DMS 273 treated with DMSO at 0.1 percent for 48 hours (cell line): ENCODE measurements at regions not wholly inside any gene's neighbourhood (a gene's known extent, or its start where the extent isn't known, plus 50 kb on each side); places are given as distances from the start of the nearest gene placed in this dataset.

ENCODE experiments used
- DNase-seq: peaks from one replicate; lab custom pipeline; 2025; lab: John Stamatoyannopoulos, UW

DNA sequence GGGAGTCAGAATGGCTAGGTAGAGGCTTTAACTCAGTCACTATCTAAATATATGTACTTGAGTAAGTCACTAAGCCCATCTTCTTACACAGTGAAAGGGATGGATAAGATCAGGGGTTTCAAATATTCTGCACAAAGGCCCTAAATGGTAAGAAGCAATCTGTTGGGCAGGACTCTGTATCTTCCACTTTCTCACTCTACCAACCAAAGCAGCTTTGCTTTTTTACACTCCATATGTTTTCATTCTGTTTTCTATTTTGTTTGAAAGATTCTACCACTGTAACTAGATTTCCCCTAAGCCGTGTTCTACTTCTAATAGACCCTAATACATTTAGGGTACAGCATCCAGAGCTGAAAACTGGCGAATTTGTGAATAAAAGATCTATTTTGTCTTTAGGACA is 477.5 kb upstream of the NMUR2 start:
- no peak for DNase-seq

- no peak for DNase-seq
Observed at GRCh38 chr5:152883066-152883775, 478.1 kb upstream of the NMUR2 start.

- no peak for DNase-seq
Observed at GRCh38 chr5:152884006-152884405, 478.9 kb upstream of the NMUR2 start.

DNA sequence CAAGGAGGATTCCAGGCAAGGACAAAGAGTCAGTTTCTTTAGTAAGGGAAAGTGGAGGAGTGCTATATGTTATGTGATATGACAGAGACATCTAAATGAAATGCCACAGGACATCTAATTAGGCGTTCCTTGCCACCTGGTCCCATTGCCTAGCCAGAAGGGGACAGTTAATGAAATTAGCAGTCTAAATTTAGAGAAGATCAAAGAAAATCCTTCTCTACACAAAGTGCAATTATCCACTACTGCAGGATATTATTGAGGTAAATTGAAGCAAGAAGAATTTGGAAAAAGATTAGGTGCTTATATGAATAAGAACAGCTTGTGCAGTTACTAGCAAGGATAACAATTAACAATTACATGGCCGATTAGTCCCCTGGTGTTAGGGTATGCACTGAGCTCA is 495.3 kb upstream of the NMUR2 start:
- no peak for DNase-seq

DNA sequence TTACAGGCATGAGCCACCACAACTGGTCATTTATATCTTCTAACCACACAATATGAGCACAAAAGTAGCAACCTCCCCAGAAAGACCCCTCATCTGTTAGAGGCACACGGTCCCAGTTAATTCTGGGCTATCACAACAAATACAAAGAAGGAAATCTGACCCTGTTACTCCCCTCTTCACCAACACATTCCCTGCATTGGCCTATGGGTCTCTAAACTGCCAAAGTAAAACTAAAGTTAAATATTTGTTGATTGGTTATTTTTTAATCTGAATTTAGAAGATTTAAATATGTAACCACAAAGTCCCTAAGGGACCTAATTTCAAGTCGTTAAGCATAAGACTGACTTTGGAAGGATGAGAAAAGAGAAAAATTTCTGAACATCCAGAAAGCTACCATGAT is 496.7 kb upstream of the NMUR2 start:
- DNase-seq, result no peak

DNA sequence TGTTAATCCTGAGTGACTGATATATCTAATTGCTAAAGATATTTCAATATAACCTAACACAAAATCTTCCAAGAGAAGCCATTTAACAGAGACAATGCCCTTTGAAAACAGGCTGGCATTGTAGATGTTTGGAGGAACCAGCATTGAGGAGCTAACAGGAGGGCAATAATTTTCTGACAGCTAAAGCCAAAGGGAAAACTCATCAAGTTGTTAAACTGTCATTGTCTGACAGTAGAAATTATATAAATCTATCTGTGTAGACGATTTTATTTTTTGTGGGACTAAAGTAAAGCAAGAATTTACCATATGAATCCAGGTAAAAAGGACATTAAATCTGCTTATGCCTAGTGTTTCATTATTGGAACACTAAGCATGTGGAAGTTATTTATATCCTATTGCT is 500.2 kb upstream of the NMUR2 start:
- DNase-seq, result no peak

DNA sequence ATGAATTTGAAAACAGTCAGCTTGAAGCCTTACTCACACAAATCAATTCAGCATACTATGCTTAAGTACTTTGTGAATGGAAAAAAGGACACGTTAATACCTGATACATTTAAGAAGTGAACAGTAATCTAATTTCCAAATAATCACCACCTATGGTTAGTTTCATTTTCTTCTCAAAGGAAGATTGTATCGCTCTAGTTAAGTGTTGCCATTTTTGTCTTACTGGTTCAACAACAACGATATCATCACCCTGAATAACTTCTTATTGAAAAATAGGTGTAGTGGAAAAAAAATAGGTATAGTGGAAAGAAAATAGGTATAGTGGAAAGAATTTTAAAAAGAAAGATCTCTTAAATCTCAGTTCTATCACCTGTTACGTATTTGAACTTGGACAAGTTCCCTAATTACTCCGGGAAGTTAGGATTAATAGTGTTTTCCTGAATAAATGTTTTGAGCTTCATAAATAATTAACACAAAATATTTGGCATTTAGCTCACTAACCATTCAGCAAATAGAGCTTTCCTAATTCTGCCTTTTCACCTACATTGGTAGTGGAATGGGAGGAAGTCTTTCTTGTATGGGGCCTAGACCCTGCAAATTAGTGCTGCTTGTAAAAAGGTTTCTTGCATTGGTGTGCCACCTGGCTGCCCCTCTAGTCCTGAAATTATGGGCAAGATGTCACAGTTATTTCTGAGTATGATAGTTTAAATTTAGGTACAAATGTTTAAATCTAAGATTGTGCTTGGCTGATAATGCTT is 502.6 kb upstream of the NMUR2 start:
- DNase-seq, result no peak

- no peak for DNase-seq
Observed at GRCh38 chr5:152912924-152913323, 507.8 kb upstream of the NMUR2 start.

- no peak for DNase-seq
Observed at GRCh38 chr5:152932621-152933020, 527.5 kb upstream of the NMUR2 start.

DNA sequence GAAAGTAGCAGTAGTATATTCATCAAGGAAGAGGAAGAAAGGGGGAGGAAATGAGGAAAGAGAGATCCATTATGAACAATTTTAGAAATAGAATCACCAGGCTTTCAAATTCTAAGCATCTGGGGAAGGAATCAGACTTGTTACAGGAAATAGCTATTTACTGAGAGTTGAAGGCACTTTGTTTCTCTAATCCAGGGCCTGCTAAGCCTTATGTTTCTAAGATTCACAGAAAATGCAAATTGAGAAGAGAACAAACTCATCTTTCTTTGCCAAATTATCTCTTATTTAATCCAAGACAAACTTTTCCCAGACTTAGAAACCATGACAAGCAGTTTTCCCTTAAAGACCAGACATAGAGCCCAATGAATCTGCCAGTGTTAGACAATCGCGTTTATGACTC is 528.0 kb upstream of the NMUR2 start:
- DNase-seq, result no peak

GRCh38 chr5:152938630-152939029 is 533.6 kb upstream of the NMUR2 start:
- DNase-seq, result no peak

DNA sequence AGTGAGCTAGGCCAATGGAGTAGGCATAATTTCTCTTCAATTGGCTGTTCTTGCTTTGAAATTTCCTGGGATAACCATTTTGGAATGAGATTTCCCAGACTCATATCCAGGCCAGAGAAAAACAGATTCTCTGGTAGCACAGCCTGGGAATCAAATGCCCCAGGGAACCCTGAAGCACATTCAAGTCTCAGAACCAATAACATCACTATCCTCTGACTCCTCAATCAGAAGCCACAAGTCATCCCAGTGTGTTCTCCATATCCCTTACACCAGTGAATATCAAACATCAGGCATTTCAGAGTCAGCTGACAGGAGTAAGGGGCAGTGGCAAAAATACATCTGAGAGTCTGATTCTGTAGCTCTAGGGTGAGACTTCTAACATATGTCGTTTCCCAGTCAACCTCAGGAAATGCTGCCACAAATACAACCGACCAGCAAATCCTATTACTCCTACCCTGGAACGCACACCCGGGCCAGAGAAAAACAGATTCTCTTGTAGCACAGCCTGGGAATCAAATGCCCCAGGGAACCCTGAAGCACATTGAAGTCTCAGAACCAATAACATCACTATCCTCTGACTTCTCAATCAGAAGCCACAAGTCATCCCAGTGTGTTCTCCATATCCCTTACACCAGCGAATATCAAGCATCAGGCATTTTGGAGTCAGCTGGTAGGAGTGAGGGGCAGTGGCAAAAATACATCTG is 537.7 kb upstream of the NMUR2 start:
- no peak for DNase-seq

- no peak for DNase-seq
Observed at GRCh38 chr5:152953788-152954483, 536.5 kb upstream of the GRIA1 start.

DNA sequence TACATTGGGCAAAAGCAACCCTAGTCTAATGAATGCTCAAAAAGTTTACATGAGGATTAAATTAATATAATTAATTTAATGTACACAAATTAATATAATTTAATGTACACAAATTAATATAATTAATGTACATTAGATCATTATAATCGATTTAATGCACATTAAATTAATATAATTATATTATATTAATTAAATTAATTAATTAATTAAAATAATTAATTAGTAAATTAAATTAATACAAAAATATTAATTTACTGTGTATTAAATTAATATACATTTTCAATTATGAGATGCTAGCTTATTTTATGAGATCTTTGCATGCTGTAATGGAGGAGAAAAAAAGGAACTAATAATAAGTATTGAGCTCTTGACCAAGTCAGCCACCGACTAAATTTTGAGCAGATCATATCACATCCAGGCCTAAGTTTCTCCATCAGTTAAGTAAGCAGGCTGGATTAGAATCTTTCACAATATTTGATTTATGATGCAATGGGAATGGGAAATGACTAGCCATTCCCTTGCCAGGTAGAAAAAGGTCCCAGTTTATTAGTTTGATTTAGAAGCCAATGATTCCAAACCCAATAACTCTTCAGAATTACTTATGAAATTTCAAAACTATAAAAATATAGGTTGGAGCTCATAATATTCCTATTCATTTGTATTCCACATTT is 533.4 kb upstream of the GRIA1 start:
- DNase-seq, result no peak

DNA sequence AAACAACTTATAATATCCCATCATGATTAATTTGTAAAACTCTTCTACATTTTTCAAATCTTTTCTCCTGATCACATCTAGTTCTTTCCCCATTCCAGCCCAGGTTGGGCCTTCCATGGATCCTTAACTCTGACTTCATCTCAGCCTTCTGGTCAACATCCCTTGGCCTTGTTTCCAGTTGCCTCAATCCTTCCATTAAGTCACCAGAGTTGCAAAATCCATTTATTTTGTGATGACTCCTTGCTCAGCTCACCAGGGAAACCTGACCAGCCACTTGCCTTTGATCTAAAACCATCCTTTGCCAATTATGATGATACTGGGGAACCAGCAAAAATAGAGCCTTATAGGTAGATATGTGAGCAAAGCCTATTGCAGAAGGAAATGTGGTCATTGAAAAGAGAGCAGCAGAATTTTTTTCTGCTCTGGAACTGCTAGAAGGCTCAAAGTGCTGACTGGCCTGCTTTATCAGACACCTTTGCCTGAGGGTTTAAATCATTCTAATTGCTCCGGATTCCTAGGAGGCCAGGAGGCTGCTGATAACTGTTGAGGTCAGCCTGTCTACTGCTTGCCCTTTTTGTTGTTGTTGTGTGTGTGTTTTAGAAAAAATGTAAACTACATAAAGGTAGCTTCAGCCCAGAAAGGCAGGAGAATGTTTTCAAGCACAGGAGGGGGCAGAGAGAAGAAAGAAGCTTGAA is 512.2 kb upstream of the GRIA1 start:
- no peak for DNase-seq

DNA sequence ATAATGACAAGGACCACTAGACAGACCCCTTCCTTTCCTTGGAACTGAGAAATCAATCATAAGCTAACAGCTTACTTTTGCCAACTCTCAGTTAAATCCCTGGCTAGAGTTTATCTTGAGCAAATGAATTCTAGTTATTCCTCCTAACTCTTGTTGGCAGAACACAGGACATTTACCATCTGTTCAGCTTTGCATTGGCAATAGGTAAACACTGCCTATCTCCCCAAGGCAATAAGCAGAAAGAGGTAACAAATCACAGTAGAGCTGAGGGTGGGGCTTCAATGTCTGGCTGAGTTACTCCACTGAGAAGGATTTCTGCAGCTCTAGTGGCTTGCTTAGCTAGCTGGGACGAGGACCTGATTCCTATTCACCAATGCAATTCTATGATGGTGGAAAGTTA is 503.3 kb upstream of the GRIA1 start:
- DNase-seq, result no peak

GRCh38 chr5:152990217-152990616 is 500.3 kb upstream of the GRIA1 start:
- DNase-seq, result no peak

DNA sequence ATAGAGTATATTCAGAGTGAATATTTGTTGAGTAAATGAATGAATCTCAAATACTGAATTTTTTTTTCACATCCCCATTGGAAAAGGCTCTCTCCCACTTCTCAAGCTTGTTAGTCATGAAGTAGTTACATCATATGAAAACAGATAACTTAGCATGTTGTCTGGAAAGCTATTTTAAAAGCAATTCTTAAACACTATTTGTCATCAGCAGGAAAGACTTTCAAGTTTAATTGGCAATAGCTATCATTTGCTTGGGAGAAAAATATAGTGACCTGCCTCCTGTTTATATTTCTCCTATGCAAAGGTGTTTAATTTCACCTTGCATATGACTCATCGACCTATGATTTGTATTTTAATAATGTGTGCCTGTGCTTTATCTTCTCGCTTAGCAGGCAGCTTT is 499.8 kb upstream of the GRIA1 start:
- DNase-seq, result no peak

DNA sequence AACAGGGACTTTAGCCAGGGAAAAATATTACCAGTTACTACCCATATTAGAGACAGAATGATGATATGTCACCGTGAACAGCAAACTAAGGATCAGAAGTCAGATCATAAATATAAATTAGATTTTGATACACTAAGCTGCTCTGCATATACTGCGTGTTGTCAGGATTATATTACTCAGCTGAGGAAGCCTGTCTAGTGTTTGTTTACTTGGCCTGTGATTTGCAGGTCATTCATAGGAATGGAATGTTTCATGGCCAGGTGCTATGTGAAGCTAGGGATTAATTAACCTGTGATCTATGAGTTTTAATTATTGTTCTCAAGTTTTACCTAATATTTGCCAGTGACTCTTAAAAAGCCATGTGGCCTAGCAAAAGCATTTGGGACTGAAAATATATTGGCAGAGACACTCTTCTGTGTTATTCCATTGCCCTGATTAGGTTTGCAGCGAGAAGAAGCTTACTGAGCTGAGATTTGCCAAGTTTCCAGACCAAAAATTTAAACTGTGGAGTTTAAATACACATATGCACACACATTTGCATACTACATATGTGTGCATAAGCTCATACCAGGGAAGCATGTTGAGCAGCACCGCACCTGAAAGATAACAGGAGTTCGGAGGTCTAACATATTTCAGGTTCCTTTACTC is 496.3 kb upstream of the GRIA1 start:
- DNase-seq, result no peak

DNA sequence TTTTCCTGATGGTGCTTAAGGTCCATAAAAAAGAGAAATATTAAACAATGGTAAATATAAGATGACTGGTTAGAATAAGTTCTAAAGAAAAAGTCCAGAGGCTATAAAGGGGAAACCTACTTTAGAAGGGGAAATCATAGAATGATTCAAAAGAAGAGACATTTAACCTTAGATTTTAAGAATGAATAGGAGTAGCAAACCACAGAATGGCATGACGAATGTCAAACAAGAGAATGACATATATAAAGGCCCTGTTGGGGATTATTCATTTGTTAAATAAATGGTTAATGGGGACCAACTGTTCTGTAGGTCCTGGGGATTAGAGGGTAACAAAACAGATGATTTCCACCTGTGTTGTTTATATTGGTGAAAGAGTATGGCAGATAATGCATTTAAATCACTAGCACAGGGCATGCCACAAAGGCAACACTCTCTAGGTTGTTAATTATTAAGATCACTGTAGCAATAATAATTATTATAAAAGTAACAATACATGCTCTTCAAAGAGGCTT is 495.2 kb upstream of the GRIA1 start:
- DNase-seq, result no peak

DNA sequence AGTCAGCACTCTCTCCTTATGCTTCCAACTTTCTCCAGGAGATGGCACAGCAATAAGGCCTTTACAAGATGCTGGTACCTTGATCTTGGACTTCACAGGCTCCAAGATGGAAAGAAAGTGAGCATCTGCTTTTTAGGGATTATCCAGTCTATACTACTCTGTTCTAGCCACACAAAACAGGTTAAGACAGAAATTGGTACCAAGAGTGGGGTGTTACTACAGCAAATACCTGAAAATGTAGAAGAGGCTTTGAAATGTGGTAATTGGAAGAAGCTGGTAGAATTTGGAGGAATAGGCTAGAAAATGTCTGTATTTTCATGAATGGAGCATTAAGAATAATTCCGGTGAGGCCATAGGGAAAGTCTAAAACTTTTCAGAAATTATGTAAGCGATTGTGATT is 484.8 kb upstream of the GRIA1 start:
- DNase-seq, result no peak
